ENCODE measurements at regions not wholly inside any gene's neighbourhood (a gene's known extent, or its start where the extent isn't known, plus 50 kb on each side); places are given as distances from the start of the nearest gene placed in this dataset.

DNA sequence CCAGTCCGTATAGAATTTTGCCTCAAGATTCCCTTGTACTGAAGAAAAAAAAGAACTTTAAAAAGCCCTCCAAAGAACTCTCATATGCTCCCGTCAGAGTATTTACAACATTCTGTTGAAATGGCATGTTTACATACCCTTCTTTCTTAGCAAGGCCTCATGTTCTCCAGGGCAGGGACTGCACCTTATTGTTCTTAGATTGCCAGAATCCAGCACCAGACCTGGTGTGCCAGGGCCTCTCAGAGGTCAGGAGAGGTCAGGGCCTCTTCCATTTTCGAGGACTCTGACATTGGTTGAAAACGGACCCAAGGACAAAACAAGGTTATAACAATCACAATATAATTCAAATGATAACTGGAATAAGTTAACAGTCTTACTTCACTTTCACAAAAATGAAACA, 78.2 kb downstream of the TNP1 start:
- Histone ChIP-seq H3K27ac (no peak overlapping the region), H3K4me3 (no peak overlapping the region), H3K4me1 (ENCODE audit: control insufficient read depth in 1 of 2, low read depth in 2 of 2) (no peaks in the 10 kb centered on the region), H3K9me3 (no peaks in the 10 kb centered on the region), H3K36me3 (no peaks in the 10 kb centered on the region), H3K27me3 (replicated peaks; ENCODE audit: insufficient read depth) (no peaks in the 10 kb centered on the region)
- DNase-seq (ENCODE audit: low spot score): no peak
- ATAC-seq (ENCODE audit: insufficient number of reproducible peaks, low FRiP score, low read depth): no peak
- TF ChIP-seq, protein P1, sequence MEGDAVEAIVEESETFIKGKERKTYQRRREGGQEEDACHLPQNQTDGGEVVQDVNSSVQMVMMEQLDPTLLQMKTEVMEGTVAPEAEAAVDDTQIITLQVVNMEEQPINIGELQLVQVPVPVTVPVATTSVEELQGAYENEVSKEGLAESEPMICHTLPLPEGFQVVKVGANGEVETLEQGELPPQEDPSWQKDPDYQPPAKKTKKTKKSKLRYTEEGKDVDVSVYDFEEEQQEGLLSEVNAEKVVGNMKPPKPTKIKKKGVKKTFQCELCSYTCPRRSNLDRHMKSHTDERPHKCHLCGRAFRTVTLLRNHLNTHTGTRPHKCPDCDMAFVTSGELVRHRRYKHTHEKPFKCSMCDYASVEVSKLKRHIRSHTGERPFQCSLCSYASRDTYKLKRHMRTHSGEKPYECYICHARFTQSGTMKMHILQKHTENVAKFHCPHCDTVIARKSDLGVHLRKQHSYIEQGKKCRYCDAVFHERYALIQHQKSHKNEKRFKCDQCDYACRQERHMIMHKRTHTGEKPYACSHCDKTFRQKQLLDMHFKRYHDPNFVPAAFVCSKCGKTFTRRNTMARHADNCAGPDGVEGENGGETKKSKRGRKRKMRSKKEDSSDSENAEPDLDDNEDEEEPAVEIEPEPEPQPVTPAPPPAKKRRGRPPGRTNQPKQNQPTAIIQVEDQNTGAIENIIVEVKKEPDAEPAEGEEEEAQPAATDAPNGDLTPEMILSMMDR (IDR thresholded peaks at IDR 0.05): no peak

DNA sequence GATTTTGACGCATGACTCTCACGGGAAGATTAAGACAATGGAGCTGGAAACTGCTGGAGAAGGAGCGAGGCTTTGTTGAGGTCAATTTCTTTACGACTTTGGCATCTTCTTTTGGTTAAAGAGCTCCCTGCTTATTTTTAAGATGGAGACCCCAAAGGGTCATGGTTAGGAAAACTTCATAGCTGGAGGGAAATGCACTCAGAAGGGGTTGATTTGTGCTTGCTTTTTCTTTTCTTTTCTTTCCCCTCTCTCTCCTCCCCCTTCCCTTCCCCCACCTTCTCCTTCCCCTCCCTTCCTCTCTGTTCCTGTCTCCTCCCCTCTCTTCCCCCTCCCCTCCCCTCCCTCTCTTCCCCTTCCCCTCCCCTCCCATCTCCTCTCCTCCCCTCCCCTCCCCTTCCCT, 79.0 kb downstream of the TNP1 start:
- Histone ChIP-seq H3K27me3 (replicated peaks; ENCODE audit: insufficient read depth) (no peaks in the 10 kb centered on the region), H3K9me3 (no peaks in the 10 kb centered on the region), H3K36me3 (no peaks in the 10 kb centered on the region), H3K4me1 (ENCODE audit: control insufficient read depth in 1 of 2, low read depth in 2 of 2) (peaks cover 0 to 5% of the 10 kb centered on the region in 2 donors), H3K27ac (no peak overlapping the region), H3K4me3 (no peak overlapping the region)
- ATAC-seq (ENCODE audit: insufficient number of reproducible peaks, low FRiP score, low read depth) (no peak), DNase-seq (ENCODE audit: low spot score) (no peak)
- TF ChIP-seq, protein P1 (IDR thresholded peaks at IDR 0.05): no peak

DNA sequence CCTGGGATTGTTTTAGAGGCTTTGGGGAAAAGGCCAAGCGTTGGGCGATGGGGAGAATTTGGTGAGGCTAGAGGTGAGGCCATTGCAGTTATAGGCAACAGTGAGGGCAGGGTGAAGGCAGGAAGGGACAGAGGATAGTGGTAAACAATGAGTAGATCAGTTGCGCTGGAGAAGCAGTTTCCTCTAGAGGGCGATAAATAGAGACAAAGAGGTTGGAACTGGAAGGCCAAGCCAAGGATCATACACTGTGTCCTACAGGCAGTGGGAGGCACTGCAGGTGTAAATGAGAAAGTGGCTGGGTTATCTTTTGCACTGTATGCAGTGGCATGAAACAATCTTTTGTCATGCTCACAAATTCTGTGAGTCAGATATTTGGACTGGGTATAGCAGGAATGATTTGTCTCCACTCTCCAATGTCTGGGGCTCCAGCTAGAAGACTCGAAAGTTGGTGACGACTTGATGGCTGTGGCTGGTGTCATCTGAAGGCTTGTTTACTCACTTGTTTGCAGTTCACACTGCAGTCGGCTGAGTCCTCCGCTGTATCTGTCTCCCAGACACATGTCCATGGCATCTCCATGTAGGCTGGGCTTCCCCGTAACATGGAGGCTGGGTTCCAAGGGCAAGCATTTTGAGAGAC, 82.1 kb downstream of the TNP1 start:
- Histone ChIP-seq H3K4me1 (ENCODE audit: control insufficient read depth in 1 of 2, low read depth in 2 of 2) (peaks cover 4 to 34% of the 10 kb centered on the region in 2 donors), H3K27ac (no peak overlapping the region), H3K4me3 (no peak overlapping the region), H3K9me3 (no peaks in the 10 kb centered on the region), H3K27me3 (replicated peaks; ENCODE audit: insufficient read depth) (no peaks in the 10 kb centered on the region), H3K36me3 (no peaks in the 10 kb centered on the region)
- DNase-seq (ENCODE audit: low spot score) (no peak), ATAC-seq (ENCODE audit: insufficient number of reproducible peaks, low FRiP score, low read depth) (no peak)
- TF ChIP-seq, protein P1 (IDR thresholded peaks at IDR 0.05): peak; percentile 28

DNA sequence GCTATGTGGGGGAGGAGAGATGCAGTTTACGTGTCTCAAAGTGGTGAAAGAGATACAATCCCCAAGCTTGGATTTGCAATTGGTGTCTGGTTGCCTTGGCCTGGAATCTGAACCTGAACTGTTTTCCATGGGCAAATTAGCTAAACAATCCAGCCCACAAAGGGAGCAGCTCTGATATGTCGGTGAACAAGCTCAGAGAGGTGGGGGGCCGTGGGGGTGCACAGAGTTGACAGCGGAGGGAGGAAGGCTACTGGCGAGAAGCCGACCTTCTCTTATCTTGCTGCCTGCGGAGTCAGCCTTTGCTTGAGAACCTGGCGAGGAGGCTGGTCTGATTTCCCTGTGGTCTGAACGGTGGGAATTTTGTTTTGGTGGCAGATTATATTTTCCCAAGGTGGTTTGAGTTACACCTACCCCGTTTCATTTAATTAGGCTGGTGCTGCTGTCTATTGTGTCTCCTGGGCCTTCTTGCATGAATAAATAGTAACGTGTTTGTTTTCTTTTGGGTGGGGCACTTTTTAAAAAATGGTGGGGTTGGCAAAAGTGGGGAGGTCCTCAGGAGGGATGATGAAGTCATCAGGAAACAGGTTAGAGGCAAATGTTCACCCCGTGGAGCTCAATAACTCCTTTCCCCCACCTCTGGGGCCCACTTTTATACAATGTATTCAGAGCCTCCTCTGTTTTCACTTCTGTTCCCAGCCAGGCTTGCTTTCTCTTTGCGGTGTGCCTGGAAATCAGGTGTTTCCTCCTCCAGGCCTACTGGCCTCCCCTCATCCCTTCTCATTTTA, 80.9 kb upstream of the IGFBP5 start:
- Histone ChIP-seq H3K4me1 (ENCODE audit: control insufficient read depth in 1 of 2, low read depth in 2 of 2) (peaks cover 4 to 34% of the 10 kb centered on the region in 2 donors), H3K27me3 (replicated peaks; ENCODE audit: insufficient read depth) (no peaks in the 10 kb centered on the region), H3K27ac (no peak overlapping the region), H3K36me3 (no peaks in the 10 kb centered on the region), H3K9me3 (no peaks in the 10 kb centered on the region), H3K4me3 (no peak overlapping the region)
- TF ChIP-seq, protein P1 (IDR thresholded peaks at IDR 0.05): no peak
- ATAC-seq (ENCODE audit: insufficient number of reproducible peaks, low FRiP score, low read depth) (no peak), DNase-seq (ENCODE audit: low spot score) (no peak)

DNA sequence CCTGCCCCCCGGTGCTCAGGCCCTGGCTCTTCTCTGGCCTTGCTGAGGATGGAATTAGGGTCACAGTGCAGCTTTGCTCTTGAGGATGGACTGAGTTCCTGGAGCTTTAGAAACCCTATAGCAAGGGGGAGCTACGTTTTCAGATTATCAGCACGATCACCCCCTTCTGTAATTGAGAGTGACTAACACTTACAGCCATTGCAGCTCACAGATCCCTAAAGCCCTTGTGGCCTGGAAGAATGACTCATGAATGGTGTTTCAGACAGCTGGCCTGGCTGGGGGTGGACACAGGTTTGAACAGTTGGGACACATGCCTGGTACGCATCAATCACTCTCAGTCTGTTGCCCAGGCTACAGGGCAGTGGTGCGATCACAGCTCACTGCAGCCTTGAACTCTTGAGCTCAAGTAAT, 79.7 kb upstream of the IGFBP5 start:
- peak; percentile 71 for DNase-seq (ENCODE audit: low spot score)
- peak; percentile 93 for ATAC-seq (ENCODE audit: insufficient number of reproducible peaks, low FRiP score, low read depth)
- peaks cover 4 to 34% of the 10 kb centered on the region in 2 donors for H3K4me1 ChIP-seq (ENCODE audit: control insufficient read depth in 1 of 2, low read depth in 2 of 2)
- TF ChIP-seq, protein P1 (IDR thresholded peaks at IDR 0.05): no peak
- H3K9me3 ChIP-seq: no peaks in the 10 kb centered on the region
- H3K36me3 ChIP-seq: no peaks in the 10 kb centered on the region
- peak overlapping the region; percentile 34 for H3K4me3 ChIP-seq
- no peaks in the 10 kb centered on the region for H3K27me3 ChIP-seq (replicated peaks; ENCODE audit: insufficient read depth)
- H3K27ac ChIP-seq: peak overlapping the region; percentile 81 to 84

Measured in thoracic aorta (tissue), 2 donors.